ENCODE measurements at regions not wholly inside any gene's neighbourhood (a gene's known extent, or its start where the extent isn't known, plus 50 kb on each side); places are given as distances from the start of the nearest gene placed in this dataset.

GRCh38 chrX:42519666-42520231 is 258.2 kb downstream of the PPP1R2C start:
- DNase-seq (ENCODE audit: low read depth), result no peak

GRCh38 chrX:42515939-42516338 is 262.0 kb downstream of the PPP1R2C start:
- DNase-seq (ENCODE audit: low read depth), result no peak

DNA sequence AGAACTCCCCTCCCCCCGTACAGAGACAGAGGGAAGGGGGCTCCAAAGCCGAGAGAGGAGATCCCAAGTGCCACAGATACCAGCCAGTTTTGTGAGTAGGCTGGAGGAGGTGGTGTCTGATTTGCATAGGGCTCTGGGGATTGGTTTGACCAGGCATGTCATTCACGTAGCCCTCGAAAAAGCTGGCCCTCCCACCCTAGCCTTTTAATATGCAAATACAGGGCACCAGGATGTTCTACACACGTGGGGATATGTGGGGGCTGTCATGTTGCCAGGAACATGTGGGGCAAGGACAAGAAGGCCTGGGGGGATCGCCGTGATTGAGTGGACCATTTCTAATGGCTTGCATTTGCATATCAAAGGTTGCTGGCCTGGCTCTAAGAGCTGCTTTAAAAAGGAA is 272.9 kb downstream of the PPP1R2C start:
- no peak for DNase-seq (ENCODE audit: low read depth)

DNA sequence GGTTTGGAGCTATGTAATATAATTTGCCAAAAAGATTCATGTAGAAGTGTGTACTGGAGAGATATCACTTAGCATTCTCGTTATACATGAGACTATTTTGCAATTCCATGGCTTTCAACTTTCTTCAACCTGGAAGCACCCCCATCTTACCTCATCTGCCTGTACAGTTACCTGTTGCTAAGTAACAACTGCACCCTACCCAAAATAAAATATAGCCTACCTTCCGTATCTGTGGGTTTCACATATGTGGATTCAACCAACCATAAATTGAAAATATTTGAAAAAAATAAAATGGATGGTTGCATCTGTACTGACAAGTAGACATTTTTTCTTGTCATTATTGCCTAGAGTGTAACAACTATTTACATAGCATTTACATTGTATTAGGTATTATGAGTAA is 278.3 kb downstream of the PPP1R2C start:
- no peak for DNase-seq (ENCODE audit: low read depth)

DNA sequence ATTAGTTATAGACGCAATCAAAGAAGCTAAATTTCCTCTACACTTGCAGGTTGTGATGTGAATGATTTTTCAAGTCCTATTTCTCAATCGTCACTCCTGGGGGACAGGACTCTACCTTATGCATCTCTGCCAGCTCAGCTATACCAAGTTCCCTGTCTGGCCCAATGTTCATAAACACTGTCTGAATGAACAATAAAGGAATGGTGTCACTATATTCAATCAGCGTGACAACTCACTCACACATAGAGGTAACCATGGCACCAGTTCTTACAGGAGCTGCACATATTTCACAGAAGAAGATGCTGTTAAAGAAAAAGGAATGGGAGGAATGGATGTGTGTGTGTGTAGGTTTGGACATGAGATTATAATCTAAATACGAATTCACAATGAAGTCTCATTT is 280.6 kb downstream of the PPP1R2C start:
- no peak for DNase-seq (ENCODE audit: low read depth)

DNA sequence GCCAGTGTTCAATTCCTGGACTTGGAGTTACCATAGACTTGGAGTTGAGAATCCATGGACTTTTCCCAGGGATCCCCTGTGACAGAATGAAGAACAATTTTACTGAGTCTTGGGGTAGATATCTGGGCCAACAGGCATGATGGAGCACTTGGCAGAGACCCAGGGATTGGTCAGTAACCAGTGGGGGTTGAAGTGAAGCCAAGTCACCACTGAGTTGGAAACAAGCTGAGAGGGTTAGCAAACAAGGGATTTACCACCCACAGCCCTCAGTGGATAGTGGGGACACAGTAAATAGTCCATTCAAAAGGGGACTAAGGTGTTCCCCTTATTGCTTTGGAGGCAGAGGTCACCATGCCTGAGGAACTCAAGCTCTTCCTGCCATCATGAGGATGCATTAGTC is 281.7 kb downstream of the PPP1R2C start:
- no peak for DNase-seq (ENCODE audit: low read depth)

- DNase-seq (ENCODE audit: low read depth), result no peak
Measured at GRCh38 chrX:42495139-42495538, 282.8 kb downstream of the PPP1R2C start.

DNA sequence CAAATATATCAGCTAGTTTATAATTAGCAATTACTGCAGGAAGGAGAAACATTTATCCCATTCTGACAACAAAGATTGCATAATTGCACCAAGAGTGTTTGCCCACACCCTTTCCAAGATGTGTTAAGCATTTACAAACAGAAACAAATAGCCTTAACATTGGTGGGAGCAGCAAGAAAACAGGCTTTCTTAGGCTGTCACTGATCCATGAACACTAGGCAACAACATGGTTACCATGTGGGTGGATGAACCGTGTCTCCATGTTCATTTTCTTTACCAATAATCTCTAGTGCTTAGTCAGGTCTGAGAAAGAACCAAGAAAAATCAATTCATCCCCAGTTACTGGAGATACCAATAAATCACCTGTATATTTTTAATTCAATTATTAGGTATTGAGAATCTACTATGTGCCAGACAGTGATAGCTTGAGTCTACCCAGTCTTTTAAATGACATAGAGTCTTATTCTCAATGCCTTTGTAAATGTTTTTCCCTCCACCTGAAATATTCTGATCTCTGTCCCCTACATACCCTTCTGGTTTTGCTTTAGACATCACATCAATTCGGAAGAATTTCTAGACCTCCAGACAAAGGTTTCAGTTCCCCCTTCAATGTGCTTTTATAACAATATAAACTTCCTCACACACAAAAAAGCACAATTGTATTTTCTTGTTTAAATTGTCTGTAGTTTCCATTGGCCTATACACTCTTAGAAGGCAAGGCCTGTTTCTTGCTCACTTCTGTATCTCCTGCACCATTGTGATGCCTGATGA is 286.6 kb downstream of the PPP1R2C start:
- DNase-seq (ENCODE audit: low read depth), result no peak

DNA sequence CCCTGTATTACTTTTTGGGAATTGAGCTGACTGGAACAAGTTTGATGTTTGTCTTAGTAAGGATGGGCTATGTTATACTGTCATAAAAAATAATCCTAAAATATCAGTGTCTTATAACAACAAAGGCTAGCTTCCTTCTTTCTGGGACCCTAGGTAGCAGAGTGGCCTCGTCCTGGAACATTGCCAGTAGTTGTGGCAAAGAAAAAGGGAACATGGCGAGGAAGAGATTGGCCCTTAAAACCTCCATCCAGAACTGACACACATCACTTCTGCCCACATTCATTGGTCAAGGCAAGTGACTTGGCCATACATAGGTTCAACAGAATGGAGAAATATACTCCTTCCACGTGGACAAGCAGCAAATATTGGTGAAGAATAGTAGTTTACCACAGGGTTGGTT is 287.9 kb downstream of the PPP1R2C start:
- DNase-seq (ENCODE audit: low read depth), result no peak

DNA sequence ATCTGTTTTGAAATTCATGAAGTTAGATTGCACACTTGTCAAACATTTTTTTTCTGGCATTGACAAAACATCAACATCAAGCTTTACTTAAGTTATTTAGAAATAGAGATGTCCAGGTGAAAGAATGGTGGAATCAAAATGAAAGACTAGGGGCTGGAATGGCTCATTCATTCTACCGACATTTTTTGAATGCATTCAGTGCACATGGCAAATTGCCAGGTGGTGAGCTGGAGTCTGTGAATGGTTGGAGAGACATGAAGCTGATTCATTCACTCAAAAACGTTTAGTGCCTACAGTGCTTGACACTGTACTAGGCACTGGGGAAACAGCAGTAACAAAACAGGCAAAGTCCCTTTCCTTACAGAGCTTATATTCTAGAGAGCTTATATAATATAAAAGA is 292.4 kb downstream of the PPP1R2C start:
- no peak for DNase-seq (ENCODE audit: low read depth)

DNA sequence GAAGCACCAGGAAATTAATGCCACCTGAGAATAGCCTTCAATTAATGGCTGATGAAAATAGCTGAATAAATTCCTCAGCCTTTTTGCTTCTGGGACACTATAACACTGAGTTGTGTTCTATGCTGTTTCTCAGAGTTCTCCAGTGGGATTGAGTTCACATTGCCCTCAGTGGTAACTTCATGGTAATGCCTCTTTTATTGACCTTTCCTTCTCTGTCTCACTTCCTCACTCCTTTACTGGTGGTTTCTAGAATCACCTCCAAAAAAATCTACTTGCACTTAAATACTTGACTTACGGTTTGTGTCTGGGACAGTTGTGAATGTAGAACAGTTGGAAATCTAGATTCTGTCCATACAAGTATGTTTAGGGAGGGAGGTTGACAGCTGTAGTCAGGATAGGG is 293.7 kb downstream of the PPP1R2C start:
- no peak for DNase-seq (ENCODE audit: low read depth)

DNA sequence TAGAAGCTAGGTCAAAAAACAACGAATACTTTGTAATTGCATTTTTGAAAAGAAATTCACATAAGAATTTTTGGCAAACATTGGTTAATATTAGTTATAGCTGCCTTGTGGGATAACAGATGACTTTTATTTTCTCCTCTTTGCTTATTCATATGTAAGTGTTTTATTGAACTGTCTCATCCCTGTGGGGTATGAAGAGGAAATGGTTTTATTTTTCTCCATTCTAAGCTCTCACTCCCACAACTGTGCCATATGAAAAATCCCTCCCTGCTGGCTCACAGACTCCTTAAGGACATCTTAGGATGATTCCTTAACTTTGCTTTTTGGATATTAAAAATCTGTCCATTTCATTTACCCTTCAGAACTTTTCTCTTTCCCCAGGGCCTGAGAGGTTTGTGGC is 300.6 kb downstream of the PPP1R2C start:
- no peak for DNase-seq (ENCODE audit: low read depth)

- no peak for DNase-seq (ENCODE audit: low read depth)
Measured at GRCh38 chrX:42472727-42473126, 305.2 kb downstream of the PPP1R2C start.

DNA sequence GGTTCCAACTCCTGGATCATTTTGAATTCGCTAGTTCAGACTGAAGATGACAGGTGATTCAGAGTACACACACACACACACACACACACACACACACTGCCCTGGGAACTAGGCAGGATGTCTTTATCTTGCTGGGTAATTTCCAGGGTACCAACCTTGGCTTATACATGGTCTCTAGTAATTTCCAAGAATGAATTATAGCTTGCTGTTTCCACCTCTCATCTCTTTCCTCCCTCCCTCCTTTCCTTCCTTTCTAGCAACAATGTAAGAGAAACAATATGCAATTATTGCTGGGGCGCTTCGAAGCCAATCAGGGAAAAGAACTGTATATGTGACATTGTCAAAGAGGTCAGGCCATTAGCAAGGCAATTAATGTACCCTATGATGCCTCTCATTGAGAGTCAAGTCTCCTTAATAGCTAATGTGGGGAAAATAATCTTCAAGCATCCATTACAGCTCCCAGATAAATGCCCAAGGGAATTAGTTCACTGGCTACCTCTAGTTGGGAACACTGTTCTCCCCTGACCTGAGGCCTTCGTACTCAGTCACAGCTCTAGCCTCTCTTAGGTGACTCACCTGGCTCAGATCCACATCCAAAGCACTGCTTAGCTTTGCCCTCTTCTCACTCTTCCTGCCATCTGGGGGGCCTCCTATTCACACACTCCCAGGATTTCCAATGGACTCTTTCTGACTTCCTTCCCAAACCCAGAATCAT is 311.5 kb downstream of the PPP1R2C start:
- no peak for DNase-seq (ENCODE audit: low read depth)

GRCh38 chrX:42465821-42466220 is 312.1 kb downstream of the PPP1R2C start:
- DNase-seq (ENCODE audit: low read depth), result no peak

- no peak for DNase-seq (ENCODE audit: low read depth)
Measured at GRCh38 chrX:42463706-42464490, 314.1 kb downstream of the PPP1R2C start.

- no peak for DNase-seq (ENCODE audit: low read depth)
Measured at GRCh38 chrX:42462917-42463316, 315.0 kb downstream of the PPP1R2C start.

- no peak for DNase-seq (ENCODE audit: low read depth)
Measured at GRCh38 chrX:42460706-42461105, 317.3 kb downstream of the PPP1R2C start.

GRCh38 chrX:42459735-42460134 is 318.2 kb downstream of the PPP1R2C start:
- no peak for DNase-seq (ENCODE audit: low read depth)

- no peak for DNase-seq (ENCODE audit: low read depth)
Measured at GRCh38 chrX:42456176-42456700, 321.7 kb downstream of the PPP1R2C start.

GRCh38 chrX:42450228-42450627 is 327.7 kb downstream of the PPP1R2C start:
- no peak for DNase-seq (ENCODE audit: low read depth)

- no peak for DNase-seq (ENCODE audit: low read depth)
Measured at GRCh38 chrX:42443267-42443666, 334.7 kb downstream of the PPP1R2C start.
